ENCODE measurements at regions not wholly inside any gene's neighbourhood (a gene's known extent, or its start where the extent isn't known, plus 50 kb on each side); places are given as distances from the start of the nearest gene placed in this dataset.

DNA sequence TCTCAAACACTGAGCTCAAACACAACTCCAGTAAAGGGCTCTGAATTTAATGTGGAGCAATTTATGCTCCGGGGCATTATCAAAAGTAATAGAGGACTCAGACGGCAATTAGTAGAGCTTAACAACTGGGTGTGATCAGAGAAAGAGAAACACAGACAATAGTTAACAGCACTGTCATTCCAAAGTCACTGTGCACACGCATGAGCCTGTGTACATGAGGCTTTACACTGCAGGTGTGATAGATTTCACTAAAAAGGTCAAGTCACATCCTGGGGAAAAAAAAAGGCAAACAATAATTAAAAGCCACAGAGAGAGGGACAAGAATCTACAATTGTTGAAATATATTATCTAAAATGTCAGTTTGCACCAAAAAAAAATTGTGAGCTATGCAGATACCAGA, 956.5 kb downstream of the CDH18 start:
- ATAC-seq: no peak
- H3K9me3 Mint-ChIP-seq: peaks cover 17% of the 10 kb centered on the region
- no peaks in the 10 kb centered on the region for H3K36me3 Mint-ChIP-seq
- no peaks in the 10 kb centered on the region for H3K27me3 Mint-ChIP-seq
- no peak overlapping the region for H3K27ac Mint-ChIP-seq
- no peak for DNase-seq (ENCODE audit: low spot score)
- no peak overlapping the region for H3K4me3 Mint-ChIP-seq
- no peaks in the 10 kb centered on the region for H3K4me1 Mint-ChIP-seq (ENCODE audit: low read depth in 2 of 2)

DNA sequence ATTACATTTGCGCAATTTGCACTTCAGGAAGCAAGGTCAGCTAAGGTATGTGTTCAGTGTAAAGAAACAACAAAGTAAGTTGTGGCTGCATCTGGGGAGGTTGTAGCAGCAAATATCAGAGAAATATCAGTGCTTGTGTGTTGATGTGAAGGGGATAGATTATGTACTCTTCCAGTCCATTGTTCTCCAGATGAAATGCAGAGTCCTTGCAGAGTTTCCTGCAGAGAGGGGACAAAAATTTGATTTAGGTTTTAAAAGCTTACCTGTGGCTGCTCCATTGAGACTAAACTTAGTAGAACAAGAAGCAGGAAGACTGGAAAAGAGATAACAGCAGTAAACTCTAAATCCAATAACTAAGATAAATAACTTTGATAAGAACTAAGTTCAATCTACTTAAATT, 952.2 kb downstream of the CDH18 start:
- no peak overlapping the region for H3K27ac Mint-ChIP-seq
- no peaks in the 10 kb centered on the region for H3K4me1 Mint-ChIP-seq (ENCODE audit: low read depth in 2 of 2)
- no peaks in the 10 kb centered on the region for H3K36me3 Mint-ChIP-seq
- no peak for DNase-seq (ENCODE audit: low spot score)
- no peak for ATAC-seq
- no peaks in the 10 kb centered on the region for H3K27me3 Mint-ChIP-seq
- no peak overlapping the region for H3K4me3 Mint-ChIP-seq
- H3K9me3 Mint-ChIP-seq: peaks cover 21% of the 10 kb centered on the region

DNA sequence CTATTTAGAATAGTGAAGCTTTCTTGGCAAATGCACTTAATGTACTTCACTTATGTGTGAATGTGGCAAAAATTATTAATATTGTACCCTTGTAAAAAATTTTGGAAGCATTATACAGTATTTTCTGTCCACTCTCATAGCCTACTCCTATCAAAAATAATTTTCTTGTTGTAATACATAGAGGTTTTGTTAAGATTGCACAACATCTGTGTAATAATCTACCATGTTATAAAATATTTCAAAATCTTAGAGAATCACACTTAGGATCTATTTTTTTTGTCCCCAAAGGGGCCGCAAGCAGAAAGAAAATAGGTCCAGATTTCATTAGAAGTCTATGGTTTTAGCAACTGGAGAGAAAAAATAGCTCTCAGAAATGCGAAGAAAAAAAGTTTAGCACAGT, 945.9 kb downstream of the CDH18 start:
- no peaks in the 10 kb centered on the region for H3K36me3 Mint-ChIP-seq
- H3K27me3 Mint-ChIP-seq: no peaks in the 10 kb centered on the region

DNA sequence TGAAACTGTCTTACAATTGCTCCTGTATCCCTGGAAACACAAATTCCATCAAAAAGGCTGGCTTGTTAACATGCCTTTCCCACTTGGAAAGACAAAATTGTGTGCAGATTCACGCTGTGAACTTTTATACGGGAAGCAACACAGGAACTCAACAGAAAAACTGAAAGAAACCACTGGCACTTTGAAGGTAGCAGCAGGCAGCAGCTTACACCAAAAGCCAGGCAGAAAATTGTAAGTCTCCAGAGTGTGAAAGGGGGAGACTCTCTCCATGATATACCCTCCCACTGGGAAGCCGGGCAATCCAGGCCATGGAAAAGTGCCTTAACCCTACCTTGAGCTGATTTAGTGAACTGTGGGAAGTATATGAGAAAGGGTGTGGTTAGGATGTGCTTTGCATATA, 943.7 kb downstream of the CDH18 start:
- Mint-ChIP-seq H3K27ac (no peak overlapping the region), H3K4me3 (no peak overlapping the region), H3K27me3 (no peaks in the 10 kb centered on the region), H3K4me1 (ENCODE audit: low read depth in 2 of 2) (no peaks in the 10 kb centered on the region), H3K9me3 (peaks cover 9% of the 10 kb centered on the region), H3K36me3 (no peaks in the 10 kb centered on the region)
- no peak for DNase-seq (ENCODE audit: low spot score)
- no peak for ATAC-seq

More for the DNA sequence above, 945.9 kb downstream of the CDH18 start:
- no peak overlapping the region for H3K4me3 Mint-ChIP-seq
- ATAC-seq: no peak
- no peak for DNase-seq (ENCODE audit: low spot score)
- H3K4me1 Mint-ChIP-seq (ENCODE audit: low read depth in 2 of 2): no peaks in the 10 kb centered on the region
- peaks cover 16% of the 10 kb centered on the region for H3K9me3 Mint-ChIP-seq
- H3K27ac Mint-ChIP-seq: no peak overlapping the region

DNA sequence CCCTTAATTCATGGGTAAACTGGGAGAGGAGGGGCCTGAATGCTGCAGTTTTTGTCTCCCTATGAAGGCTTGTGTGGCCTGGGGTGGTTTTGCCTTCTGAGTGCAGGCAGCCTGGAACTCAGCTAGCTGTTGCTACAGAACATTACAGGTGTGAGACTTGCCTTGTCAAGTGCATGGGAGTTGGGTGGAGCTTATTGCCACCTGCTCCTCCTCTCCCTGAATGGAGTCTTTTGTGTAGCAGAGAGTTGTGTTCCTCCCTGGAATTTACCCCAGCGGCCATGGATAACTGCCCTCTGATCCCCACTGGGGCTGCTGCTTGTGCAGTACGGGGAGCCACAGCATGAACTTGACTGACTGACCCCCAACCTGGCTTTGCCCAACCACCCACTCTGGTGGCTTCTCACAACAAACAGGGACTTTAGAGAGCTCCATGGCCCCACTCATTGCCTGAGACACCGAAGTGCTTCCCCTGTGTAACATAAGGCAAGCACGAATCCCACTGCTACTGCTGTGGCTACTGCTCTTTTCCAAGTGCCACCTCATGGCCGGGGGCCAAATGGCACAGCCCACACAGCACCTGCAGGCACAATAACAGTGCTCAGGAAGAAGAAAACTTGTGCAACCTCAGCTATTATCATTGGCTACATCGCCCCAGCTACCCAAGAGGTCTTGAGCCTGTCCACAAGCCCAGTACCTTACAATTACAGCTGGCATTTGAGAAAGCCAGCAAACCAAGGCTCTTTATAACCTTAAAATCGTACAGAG, 942.9 kb downstream of the CDH18 start:
- H3K4me1 Mint-ChIP-seq (ENCODE audit: low read depth in 2 of 2): no peaks in the 10 kb centered on the region
- H3K4me3 Mint-ChIP-seq: no peak overlapping the region
- H3K27ac Mint-ChIP-seq: no peak overlapping the region
- no peaks in the 10 kb centered on the region for H3K27me3 Mint-ChIP-seq
- H3K9me3 Mint-ChIP-seq: peaks cover 9% of the 10 kb centered on the region
- H3K36me3 Mint-ChIP-seq: no peaks in the 10 kb centered on the region
- DNase-seq (ENCODE audit: low spot score): no peak
- no peak for ATAC-seq

DNA sequence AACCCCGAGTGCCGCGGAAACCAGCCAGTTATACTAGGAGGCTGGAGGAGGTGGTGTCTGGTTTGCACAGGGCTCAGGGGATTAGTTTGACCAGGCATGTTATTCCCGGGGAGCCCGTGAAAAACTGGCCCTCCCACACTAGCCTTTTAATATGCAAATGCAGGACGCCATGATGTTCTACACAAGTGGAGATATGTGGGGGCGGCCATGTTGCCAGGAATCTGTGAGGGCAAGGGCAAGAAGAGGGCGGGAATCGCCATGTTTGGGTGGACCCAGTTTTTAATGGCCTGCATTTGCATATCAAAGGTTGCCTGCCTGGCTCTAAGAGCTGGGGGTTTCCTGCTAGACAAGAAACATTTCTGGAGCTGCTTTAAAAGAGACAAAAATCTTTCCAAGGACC, 940.7 kb downstream of the CDH18 start:
- no peak overlapping the region for H3K27ac Mint-ChIP-seq
- H3K27me3 Mint-ChIP-seq: no peaks in the 10 kb centered on the region
- no peaks in the 10 kb centered on the region for H3K4me1 Mint-ChIP-seq (ENCODE audit: low read depth in 2 of 2)
- DNase-seq (ENCODE audit: low spot score) (no peak), ATAC-seq (no peak)
- no peaks in the 10 kb centered on the region for H3K36me3 Mint-ChIP-seq
- H3K9me3 Mint-ChIP-seq: peaks cover 9% of the 10 kb centered on the region
- no peak overlapping the region for H3K4me3 Mint-ChIP-seq

DNA sequence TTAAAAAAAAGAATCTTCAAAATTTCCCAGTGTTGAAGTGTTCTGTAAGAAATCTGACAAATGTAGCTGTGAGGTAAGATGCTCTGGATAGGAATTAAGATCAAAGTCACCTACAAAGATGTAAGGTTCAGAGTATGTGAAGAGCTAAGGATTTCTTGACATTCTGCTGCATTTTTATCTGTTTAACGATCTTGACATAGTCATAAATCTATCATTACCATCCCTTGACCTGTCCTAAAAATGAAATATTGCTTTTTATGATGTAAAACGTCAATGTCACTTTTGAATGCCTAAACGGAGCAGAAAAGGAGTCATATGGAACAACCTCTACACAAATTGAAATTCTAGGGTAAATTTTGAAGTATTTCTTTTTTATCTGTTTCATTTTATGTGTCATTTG, 939.3 kb downstream of the CDH18 start:
- DNase-seq (ENCODE audit: low spot score) (no peak), ATAC-seq (no peak)
- Mint-ChIP-seq H3K36me3 (no peaks in the 10 kb centered on the region), H3K9me3 (peaks cover 9% of the 10 kb centered on the region), H3K27ac (no peak overlapping the region), H3K27me3 (no peaks in the 10 kb centered on the region), H3K4me3 (no peak overlapping the region), H3K4me1 (ENCODE audit: low read depth in 2 of 2) (no peaks in the 10 kb centered on the region)

DNA sequence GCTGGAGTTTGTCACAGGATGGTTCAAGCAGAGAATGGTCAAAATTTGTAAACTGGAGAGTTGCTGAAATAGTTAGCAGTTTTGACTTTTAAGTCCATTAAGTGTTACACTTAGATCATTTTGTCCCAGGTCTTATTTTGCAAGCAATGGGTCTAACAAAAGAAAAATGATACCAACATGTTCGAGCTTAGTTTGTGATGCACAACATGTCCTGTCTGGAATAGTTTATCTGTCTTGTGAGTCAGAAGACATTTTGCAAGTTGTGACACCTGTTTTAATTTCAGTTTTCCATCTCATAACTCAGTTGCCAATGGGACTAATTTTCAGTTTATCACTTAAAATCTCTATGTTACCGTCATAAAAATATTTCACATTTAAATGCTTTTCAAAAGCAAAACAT, 929.8 kb downstream of the CDH18 start:
- Mint-ChIP-seq H3K9me3 (peaks cover 5% of the 10 kb centered on the region), H3K27ac (no peak overlapping the region), H3K4me3 (no peak overlapping the region), H3K27me3 (no peaks in the 10 kb centered on the region), H3K36me3 (peaks cover 5% of the 10 kb centered on the region), H3K4me1 (ENCODE audit: low read depth in 2 of 2) (no peaks in the 10 kb centered on the region)
- ATAC-seq (no peak), DNase-seq (ENCODE audit: low spot score) (no peak)

DNA sequence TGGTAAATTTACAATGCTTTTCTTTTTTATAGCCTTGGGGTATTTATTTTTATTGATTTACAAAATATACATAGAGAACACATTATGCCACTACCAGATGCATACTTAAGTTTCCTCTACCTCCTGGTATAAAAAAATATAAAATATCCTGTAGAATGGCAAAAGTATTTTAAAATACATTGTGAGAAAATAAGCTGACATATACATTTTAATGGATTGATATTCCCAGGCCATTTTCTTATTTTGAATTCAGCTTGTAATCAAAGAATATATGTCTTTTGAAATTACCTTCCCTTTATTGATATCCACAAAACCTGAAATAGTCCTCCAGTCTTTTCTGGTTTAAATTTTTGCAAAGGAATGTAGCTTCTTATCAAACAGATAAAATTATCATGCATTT, 923.9 kb downstream of the CDH18 start:
- Mint-ChIP-seq H3K27me3 (no peaks in the 10 kb centered on the region), H3K4me3 (no peak overlapping the region), H3K27ac (no peak overlapping the region), H3K9me3 (no peaks in the 10 kb centered on the region), H3K36me3 (peaks cover 5% of the 10 kb centered on the region), H3K4me1 (ENCODE audit: low read depth in 2 of 2) (no peaks in the 10 kb centered on the region)
- DNase-seq (ENCODE audit: low spot score): no peak
- no peak for ATAC-seq

DNA sequence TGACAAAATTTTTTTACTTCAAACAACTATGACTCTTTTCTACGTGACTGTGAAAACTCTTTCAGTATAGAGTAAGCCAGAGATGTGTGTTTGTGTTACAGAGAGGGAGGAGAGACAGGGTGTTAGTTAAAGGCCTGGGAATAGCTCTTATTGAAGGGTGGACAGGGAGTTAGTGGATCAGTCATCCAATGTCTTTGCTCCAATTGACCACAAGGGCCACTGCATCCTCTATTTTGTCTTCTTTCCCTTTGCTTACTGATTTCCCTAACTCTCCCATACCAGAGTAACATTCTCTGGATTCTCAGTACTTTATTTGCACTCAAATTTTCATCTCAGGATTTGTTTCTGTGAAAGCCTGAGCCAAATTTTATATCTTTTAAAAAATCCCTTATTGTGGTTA, 920.3 kb downstream of the CDH18 start:
- Mint-ChIP-seq H3K4me1 (ENCODE audit: low read depth in 2 of 2) (no peaks in the 10 kb centered on the region), H3K27ac (no peak overlapping the region), H3K36me3 (no peaks in the 10 kb centered on the region), H3K27me3 (no peaks in the 10 kb centered on the region), H3K9me3 (peaks cover 3% of the 10 kb centered on the region), H3K4me3 (no peak overlapping the region)
- no peak for DNase-seq (ENCODE audit: low spot score)
- no peak for ATAC-seq

DNA sequence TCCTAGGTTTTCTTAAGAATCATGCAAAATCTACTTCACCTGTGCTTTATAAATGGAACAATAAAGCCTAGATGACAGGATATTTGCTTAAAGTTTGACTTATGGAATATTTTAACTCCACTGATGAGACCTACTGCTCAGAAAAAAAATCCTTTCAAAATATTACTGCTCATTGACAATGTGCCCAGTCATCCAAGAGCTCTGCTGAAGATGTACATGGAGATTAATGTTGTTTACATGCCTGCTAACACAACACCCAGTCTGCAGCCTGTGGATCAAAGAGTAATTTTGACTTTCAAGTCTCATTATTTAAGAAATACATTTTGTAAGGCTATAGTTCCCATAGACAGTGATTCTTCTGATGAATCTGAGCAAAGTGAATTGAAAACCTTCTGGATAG, 889.6 kb downstream of the CDH18 start:
- Mint-ChIP-seq H3K4me1 (ENCODE audit: low read depth in 2 of 2) (no peaks in the 10 kb centered on the region), H3K9me3 (peaks cover 24% of the 10 kb centered on the region), H3K4me3 (no peak overlapping the region), H3K27me3 (no peaks in the 10 kb centered on the region), H3K27ac (no peak overlapping the region), H3K36me3 (no peaks in the 10 kb centered on the region)
- DNase-seq (ENCODE audit: low spot score): no peak
- no peak for ATAC-seq

DNA sequence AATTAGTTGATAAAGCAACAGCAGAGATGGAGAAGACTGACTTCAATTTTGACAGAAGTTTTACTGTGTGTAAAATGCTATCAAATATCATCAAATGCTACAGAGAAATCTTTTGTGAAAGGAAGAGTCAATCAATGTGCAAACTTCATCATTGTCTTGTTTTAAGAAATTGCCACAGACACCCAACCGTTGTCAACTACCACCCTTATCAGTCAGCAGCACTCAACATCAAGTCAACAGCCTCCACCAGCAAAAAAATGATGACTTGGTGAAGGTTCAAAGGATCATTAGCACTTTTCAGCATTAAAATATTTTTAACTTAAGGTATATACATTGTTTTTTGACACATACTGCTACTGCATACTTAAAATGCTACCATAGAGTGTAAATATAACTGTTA, 888.8 kb downstream of the CDH18 start:
- DNase-seq (ENCODE audit: low spot score) (no peak), ATAC-seq (no peak)
- no peaks in the 10 kb centered on the region for H3K4me1 Mint-ChIP-seq (ENCODE audit: low read depth in 2 of 2)
- H3K27ac Mint-ChIP-seq: no peak overlapping the region
- peaks cover 22% of the 10 kb centered on the region for H3K9me3 Mint-ChIP-seq
- H3K36me3 Mint-ChIP-seq: no peaks in the 10 kb centered on the region
- no peak overlapping the region for H3K4me3 Mint-ChIP-seq
- H3K27me3 Mint-ChIP-seq: no peaks in the 10 kb centered on the region

DNA sequence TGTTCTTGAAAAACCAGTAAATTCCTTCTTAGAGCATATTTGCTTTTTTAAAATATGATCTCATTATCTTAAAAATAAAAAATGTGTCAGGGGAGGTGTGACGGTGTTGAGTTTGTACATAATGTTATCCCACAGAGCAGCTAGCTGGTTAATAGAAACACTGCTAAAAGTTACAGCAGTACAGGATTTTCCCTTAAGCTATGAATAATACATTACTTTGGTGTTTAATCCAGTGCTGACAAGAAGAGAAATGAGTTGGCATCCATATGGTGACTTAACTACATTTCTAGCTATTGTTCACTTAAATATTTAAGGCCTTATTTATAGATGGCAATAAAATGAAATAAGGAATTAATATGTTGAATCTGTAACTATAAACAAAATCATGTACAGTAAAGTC, 883.1 kb downstream of the CDH18 start:
- ATAC-seq (no peak), DNase-seq (ENCODE audit: low spot score) (no peak)
- Mint-ChIP-seq H3K36me3 (no peaks in the 10 kb centered on the region), H3K4me3 (no peak overlapping the region), H3K27me3 (no peaks in the 10 kb centered on the region), H3K4me1 (ENCODE audit: low read depth in 2 of 2) (no peaks in the 10 kb centered on the region), H3K27ac (no peak overlapping the region), H3K9me3 (peaks cover 24% of the 10 kb centered on the region)

DNA sequence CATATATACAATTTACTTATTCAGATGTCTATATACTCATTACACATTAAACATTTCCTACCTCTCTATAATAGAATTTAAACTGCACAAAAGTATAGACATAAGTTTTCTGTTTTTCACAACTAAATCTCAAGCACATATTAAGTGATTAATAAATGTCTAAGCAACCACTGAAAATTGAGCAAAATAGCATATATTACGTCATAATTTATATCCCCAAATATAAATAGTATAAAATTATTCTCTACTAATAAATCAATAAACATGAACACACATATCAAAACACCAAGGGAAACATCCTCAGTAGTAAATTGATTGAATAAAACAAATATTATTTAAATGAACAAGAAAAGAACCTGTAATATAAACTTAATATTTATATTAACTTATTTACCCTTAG, 865.1 kb downstream of the CDH18 start:
- no peak for ATAC-seq
- Mint-ChIP-seq H3K36me3 (no peaks in the 10 kb centered on the region), H3K27me3 (no peaks in the 10 kb centered on the region), H3K4me3 (no peak overlapping the region), H3K9me3 (peaks cover 18% of the 10 kb centered on the region), H3K27ac (no peak overlapping the region), H3K4me1 (ENCODE audit: low read depth in 2 of 2) (no peaks in the 10 kb centered on the region)
- no peak for DNase-seq (ENCODE audit: low spot score)

All from natural killer cell treated with Interleukin-12 subunit alpha and Interleukin-12 subunit beta and Interleukin-15 and Interleukin-18, amount 100 ng/mL, for 72 hours (primary cell).